Lower leg skin (tissue), 3 donors: ENCODE measurements at regions not wholly inside any gene's neighbourhood (a gene's known extent, or its start where the extent isn't known, plus 50 kb on each side); places are given as distances from the start of the nearest gene placed in this dataset.

Experiments
- CTCF ChIP-seq, 3 donors: fragments of 450-650 bp; IDR thresholded peaks; one replicate each; pipeline ENCODE4 v1.5.1; 2016; ENCODE audit warnings: antibody characterized with exemption in 3 of 3, mild to moderate bottlenecking in 3 of 3, moderate library complexity in 2 of 3
- POLR2A ChIP-seq, 2 donors: fragments of 450-650 bp; IDR thresholded peaks; one replicate each; pipeline ENCODE4 v1.6.1; 2016 to 2017; ENCODE audit warnings: antibody characterized with exemption in 2 of 2, mild to moderate bottlenecking in 1 of 2, moderate library complexity in 1 of 2

GRCh38 chr16:77511053-77511452 is 76.2 kb upstream of the ADAMTS18 start:
- no peak for TF ChIP-seq POLR2A (IDR thresholded peaks at IDR 0.05)
- TF ChIP-seq CTCF (IDR thresholded peaks at IDR 0.05): no peak
